Activated T-helper 2 cell treated with anti-CD3 and anti-CD28 coated beads, Interferon-gamma antibody, Interleukin-2, Interleukin-4, amounts not matched to agents 10 μg/mL and 5 μg/mL and 100 μg/mL, durations not matched to agents 14 hours and 24 hours and 36 hours (primary cell): ENCODE measurements at regions not wholly inside any gene's neighbourhood (a gene's known extent, or its start where the extent isn't known, plus 50 kb on each side); places are given as distances from the start of the nearest gene placed in this dataset.

Experiments used
- DNase-seq: peaks from one replicate; pipeline ENCODE4 v3.0.0; 2021; ENCODE audit warnings: low spot score
- H3K27ac Mint-ChIP-seq: one replicate; pipeline ENCODE4 v1.8.0; 2021; ENCODE audit warnings: mixed read lengths
- H3K27me3 Mint-ChIP-seq: one replicate; pipeline ENCODE4 v1.8.0; 2021; ENCODE audit warnings: low read depth, mixed read lengths
- H3K36me3 Mint-ChIP-seq: one replicate; pipeline ENCODE4 v1.8.0; 2021; ENCODE audit warnings: low read depth, mixed read lengths
- H3K4me1 Mint-ChIP-seq: one replicate; pipeline ENCODE4 v1.8.0; 2021; ENCODE audit warnings: low read depth, mixed read lengths
- H3K4me3 Mint-ChIP-seq: one replicate; pipeline ENCODE4 v1.8.0; 2021; ENCODE audit warnings: low read depth, mild to moderate bottlenecking, moderate library complexity, mixed read lengths
- H3K9me3 Mint-ChIP-seq: one replicate; pipeline ENCODE4 v1.8.0; 2021; ENCODE audit warnings: mixed read lengths
- intact Hi-C: fragments of 100-400 bp; cut with micrococcal nuclease; formaldehyde crosslinking; loops from one replicate; pipeline ENCODE4 v1.15.1; 2023

DNA sequence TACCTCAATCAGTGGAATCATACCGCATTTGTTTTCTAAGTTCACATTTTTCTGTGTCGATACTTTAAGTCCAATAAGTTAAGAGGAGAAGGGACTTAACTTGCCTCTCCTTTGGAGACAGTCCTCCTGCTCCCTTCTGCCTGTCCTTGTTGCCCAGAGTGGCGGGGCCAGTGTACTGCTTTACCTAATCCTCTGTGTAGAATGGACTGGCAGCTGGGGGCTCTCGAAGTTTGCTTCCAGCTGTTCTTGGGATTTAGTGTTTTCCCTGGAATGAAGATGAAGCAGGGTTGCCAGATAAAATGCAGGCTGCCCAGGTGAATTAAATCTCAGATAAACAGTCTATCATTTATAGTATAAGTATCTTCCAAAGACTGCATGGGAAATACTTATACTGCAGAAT lies 287.6 kb upstream of the C2CD4B start:
- intact Hi-C loops, result no loop called here
- no peak overlapping the region for H3K4me3 Mint-ChIP-seq
- H3K36me3 Mint-ChIP-seq, result no peaks in the 10 kb centered on the region
- no peaks in the 10 kb centered on the region for H3K4me1 Mint-ChIP-seq
- H3K9me3 Mint-ChIP-seq, result no peaks in the 10 kb centered on the region
- DNase-seq, result no peak
- no peak overlapping the region for H3K27ac Mint-ChIP-seq
- H3K27me3 Mint-ChIP-seq, result no peaks in the 10 kb centered on the region

- no peaks in the 10 kb centered on the region for H3K27me3 Mint-ChIP-seq
- H3K4me3 Mint-ChIP-seq, result no peak overlapping the region
- H3K36me3 Mint-ChIP-seq, result no peaks in the 10 kb centered on the region
- H3K9me3 Mint-ChIP-seq, result no peaks in the 10 kb centered on the region
- intact Hi-C loops, result no loop called here
- H3K27ac Mint-ChIP-seq, result no peak overlapping the region
- no peaks in the 10 kb centered on the region for H3K4me1 Mint-ChIP-seq
- DNase-seq, result no peak
Observed at GRCh38 chr15:62453375-62453774, 288.3 kb upstream of the C2CD4B start.

- H3K9me3 Mint-ChIP-seq, result no peaks in the 10 kb centered on the region
- intact Hi-C loops, result no loop called here
- no peaks in the 10 kb centered on the region for H3K4me1 Mint-ChIP-seq
- no peak overlapping the region for H3K4me3 Mint-ChIP-seq
- no peak overlapping the region for H3K27ac Mint-ChIP-seq
- no peaks in the 10 kb centered on the region for H3K36me3 Mint-ChIP-seq
- DNase-seq, result no peak
- H3K27me3 Mint-ChIP-seq, result no peaks in the 10 kb centered on the region
Observed at GRCh38 chr15:62453981-62454380, 288.9 kb upstream of the C2CD4B start.

- no peaks in the 10 kb centered on the region for H3K36me3 Mint-ChIP-seq
- H3K4me3 Mint-ChIP-seq, result no peak overlapping the region
- intact Hi-C loops, result no loop called here
- H3K27me3 Mint-ChIP-seq, result no peaks in the 10 kb centered on the region
- no peaks in the 10 kb centered on the region for H3K9me3 Mint-ChIP-seq
- H3K27ac Mint-ChIP-seq, result no peak overlapping the region
- no peak for DNase-seq
- no peaks in the 10 kb centered on the region for H3K4me1 Mint-ChIP-seq
Observed at GRCh38 chr15:62454567-62455172, 289.6 kb upstream of the C2CD4B start.

- intact Hi-C loops, result no loop called here
- Mint-ChIP-seq H3K4me3 (no peak overlapping the region), H3K9me3 (no peaks in the 10 kb centered on the region), H3K4me1 (no peaks in the 10 kb centered on the region), H3K27me3 (no peaks in the 10 kb centered on the region), H3K27ac (no peak overlapping the region), H3K36me3 (no peaks in the 10 kb centered on the region)
- no peak for DNase-seq
Observed at GRCh38 chr15:62455441-62455921, 290.4 kb upstream of the C2CD4B start.

DNA sequence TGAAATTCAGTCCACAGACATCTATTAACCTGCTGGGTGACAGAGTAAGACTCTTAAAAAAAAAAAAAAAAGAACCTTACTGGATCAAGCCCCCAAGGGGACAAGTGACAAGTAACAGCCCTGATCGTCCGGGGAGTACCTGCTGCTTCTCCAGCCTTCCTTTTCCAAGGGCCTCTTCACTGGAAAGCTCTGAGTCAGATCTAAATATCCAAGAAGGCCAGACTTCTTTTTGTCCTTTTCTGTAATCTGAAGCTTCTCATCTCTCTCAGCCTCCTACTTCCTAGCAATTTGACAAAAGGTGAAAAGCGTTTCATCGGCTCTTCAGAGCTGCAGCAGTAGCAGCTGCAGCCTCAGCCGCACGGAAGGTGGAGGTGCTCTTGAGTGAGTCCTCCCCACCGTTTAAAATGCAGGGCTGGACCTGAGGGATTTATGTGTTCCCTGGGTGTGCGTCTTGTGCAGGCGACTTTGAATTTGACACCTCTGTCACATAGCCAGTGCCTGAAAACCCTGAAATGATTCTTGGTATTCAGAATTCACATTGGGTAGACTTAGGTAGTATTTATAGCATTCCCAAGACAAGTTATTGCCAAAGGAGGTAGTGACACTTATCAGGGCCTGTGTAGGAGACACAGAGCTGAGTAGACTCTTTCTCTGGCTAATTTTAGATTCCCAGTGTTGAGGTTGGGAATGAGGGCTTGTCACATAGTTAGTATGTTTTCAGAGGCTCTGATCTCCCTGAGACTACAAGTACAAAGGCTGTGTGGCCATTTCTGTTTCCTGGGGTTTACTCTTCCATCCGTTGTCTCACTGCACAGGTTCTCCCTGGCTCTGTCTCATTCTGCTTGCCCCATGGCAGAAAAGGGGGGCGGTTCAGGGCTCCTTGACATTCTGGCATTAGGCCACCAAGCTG lies 291.2 kb upstream of the C2CD4B start:
- H3K36me3 Mint-ChIP-seq, result no peaks in the 10 kb centered on the region
- no peaks in the 10 kb centered on the region for H3K4me1 Mint-ChIP-seq
- intact Hi-C loops, result no loop called here
- no peak overlapping the region for H3K4me3 Mint-ChIP-seq
- no peak overlapping the region for H3K27ac Mint-ChIP-seq
- DNase-seq, result no peak
- H3K27me3 Mint-ChIP-seq, result no peaks in the 10 kb centered on the region
- no peaks in the 10 kb centered on the region for H3K9me3 Mint-ChIP-seq

DNA sequence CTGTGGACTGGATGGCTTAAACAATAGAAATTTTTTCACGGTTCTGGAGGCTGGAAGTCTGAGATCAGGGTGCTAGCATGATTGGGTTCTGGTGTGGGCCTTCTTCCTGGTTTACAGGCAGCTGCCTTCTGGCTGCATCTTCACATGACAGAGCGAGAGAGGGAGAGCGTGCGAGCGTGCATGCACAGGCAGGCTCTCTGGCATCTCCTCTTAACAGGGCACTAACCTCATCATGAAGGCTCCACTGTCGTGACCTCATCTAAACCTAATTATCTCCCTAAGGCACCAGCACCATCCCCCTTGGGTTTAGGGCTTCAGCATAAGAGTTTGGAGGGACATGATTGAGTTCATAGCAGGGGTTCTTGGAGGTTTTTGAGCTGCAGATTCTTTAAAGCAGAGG lies 292.0 kb upstream of the C2CD4B start:
- Mint-ChIP-seq H3K27ac (no peak overlapping the region), H3K4me3 (no peak overlapping the region), H3K4me1 (no peaks in the 10 kb centered on the region), H3K9me3 (no peaks in the 10 kb centered on the region), H3K27me3 (no peaks in the 10 kb centered on the region), H3K36me3 (no peaks in the 10 kb centered on the region)
- DNase-seq, result no peak
- intact Hi-C loops, result no loop called here

GRCh38 chr15:62459875-62460274 lies 294.8 kb upstream of the C2CD4B start:
- no peak overlapping the region for H3K27ac Mint-ChIP-seq
- intact Hi-C loops, result no loop called here
- DNase-seq, result no peak
- no peaks in the 10 kb centered on the region for H3K9me3 Mint-ChIP-seq
- no peaks in the 10 kb centered on the region for H3K27me3 Mint-ChIP-seq
- H3K36me3 Mint-ChIP-seq, result no peaks in the 10 kb centered on the region
- no peak overlapping the region for H3K4me3 Mint-ChIP-seq
- H3K4me1 Mint-ChIP-seq, result no peaks in the 10 kb centered on the region

- H3K36me3 Mint-ChIP-seq, result no peaks in the 10 kb centered on the region
- intact Hi-C loops, result no loop called here
- no peak overlapping the region for H3K4me3 Mint-ChIP-seq
- H3K9me3 Mint-ChIP-seq, result no peaks in the 10 kb centered on the region
- DNase-seq, result no peak
- no peaks in the 10 kb centered on the region for H3K27me3 Mint-ChIP-seq
- no peaks in the 10 kb centered on the region for H3K4me1 Mint-ChIP-seq
- H3K27ac Mint-ChIP-seq, result no peak overlapping the region
Observed at GRCh38 chr15:62462268-62462667, 297.2 kb upstream of the C2CD4B start.

DNA sequence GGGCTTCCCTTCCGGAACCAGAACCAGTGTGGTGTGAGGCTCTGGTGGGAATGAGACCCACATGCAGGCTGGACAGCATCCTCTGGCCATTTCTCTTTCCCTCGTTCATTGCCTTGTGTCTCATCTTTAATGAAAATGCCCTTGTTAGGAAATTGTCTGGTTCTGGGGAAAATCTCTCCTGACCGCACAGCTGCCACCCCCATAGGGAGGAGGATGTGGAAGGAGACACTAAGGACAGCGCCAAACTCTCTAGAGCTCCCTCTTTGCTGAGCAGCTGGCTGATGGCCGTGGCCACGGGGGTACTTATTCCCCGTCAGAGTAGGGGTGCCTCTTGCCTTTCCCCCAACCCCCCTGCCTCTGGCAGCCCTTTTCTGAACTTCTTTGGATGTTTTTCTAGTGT lies 297.6 kb upstream of the C2CD4B start:
- Mint-ChIP-seq H3K4me1 (no peaks in the 10 kb centered on the region), H3K36me3 (no peaks in the 10 kb centered on the region), H3K27ac (no peak overlapping the region), H3K9me3 (no peaks in the 10 kb centered on the region), H3K27me3 (no peaks in the 10 kb centered on the region), H3K4me3 (no peak overlapping the region)
- intact Hi-C loops, result no loop called here
- no peak for DNase-seq

DNA sequence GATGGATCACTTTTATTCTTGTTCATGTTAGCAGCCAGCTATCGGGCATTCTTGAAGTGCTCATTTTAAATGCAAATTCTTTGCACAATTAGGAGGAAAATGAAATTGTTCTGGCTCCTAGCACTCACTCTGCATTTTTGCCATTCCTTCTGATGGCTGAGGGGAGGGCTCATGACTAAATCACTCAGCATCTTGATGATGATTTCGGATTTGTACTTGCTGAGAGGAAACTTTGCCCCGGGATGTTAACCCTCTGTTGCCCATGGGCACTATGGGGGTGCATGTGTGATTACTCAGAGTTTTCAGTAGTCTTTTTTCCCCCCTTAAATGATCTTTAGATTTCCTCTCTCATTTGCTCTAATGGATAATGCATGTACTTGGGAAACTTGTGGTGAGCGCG lies 299.6 kb upstream of the C2CD4B start:
- Mint-ChIP-seq H3K36me3 (no peaks in the 10 kb centered on the region), H3K4me3 (no peak overlapping the region), H3K27ac (no peak overlapping the region), H3K9me3 (no peaks in the 10 kb centered on the region), H3K27me3 (no peaks in the 10 kb centered on the region), H3K4me1 (no peaks in the 10 kb centered on the region)
- no peak for DNase-seq
- intact Hi-C loops, result no loop called here

- intact Hi-C loops, result no loop called here
- Mint-ChIP-seq H3K9me3 (no peaks in the 10 kb centered on the region), H3K36me3 (no peaks in the 10 kb centered on the region), H3K27ac (no peak overlapping the region), H3K4me1 (no peaks in the 10 kb centered on the region), H3K4me3 (no peak overlapping the region), H3K27me3 (no peaks in the 10 kb centered on the region)
- no peak for DNase-seq
Observed at GRCh38 chr15:62465173-62465572, 300.1 kb upstream of the C2CD4B start.

DNA sequence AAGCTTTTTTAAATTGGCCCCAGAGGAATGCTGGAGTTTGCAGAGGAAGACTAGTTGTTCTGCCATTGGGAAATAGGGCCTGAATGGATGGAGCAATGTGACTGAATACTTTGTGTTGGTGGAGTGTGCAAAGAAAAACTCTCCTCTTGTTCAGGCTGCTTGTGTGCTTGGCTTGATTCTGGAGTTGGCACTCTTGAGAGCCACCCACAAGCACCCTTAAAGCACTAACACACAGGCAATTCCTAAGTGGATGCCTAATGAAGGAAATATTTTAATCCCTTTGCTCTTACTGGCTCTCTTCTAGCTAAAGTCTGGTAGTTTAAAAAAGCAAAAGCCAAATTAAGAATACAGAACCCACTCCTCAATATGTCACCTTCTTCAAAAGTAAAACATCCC lies 304.4 kb upstream of the C2CD4B start:
- no peak for DNase-seq
- Mint-ChIP-seq H3K27ac (no peak overlapping the region), H3K4me1 (no peaks in the 10 kb centered on the region), H3K36me3 (no peaks in the 10 kb centered on the region), H3K9me3 (no peaks in the 10 kb centered on the region), H3K27me3 (no peaks in the 10 kb centered on the region), H3K4me3 (no peak overlapping the region)
- intact Hi-C loops, result no loop called here
